SK-N-SH treated with all-trans-retinoic acid at 6 μM for 48 hours (cell line): ENCODE measurements at regions not wholly inside any gene's neighbourhood (a gene's known extent, or its start where the extent isn't known, plus 50 kb on each side); places are given as distances from the start of the nearest gene placed in this dataset.
"Not testable (repeated sequence)": the region's sequence is repeated elsewhere in the genome, so short reads cannot be mapped to it uniquely, and the experiment has no call there.

ENCODE experiments used
- ATAC-seq: fragments of 200-7000 bp; cut with Tn5 transposase; 3 replicates; pipeline ENCODE4 v1.9.1; 2020; ENCODE audit warnings: mild to moderate bottlenecking, moderate library complexity

DNA sequence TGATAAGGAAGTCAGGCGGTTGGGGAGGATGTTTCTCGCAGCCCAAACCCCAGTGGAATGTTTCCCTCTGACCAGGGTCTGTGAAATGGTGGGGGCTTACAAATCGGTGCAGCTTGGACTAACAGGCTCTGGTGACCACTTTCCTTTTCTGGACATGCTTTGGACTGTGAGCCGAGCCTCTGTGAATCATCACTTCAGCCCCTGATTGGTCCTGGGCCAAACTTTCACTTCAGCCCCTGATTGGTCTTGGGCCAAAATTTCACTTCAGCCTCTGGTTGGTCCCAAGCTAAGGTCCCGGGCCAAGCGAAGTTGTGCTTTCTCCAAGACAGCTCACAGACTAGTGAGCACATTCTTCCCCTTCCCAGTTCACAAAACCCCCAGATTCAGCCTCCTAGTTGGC is 223.7 kb upstream of the ANKRD20A1 start:
- ATAC-seq, result not testable (repeated sequence)

DNA sequence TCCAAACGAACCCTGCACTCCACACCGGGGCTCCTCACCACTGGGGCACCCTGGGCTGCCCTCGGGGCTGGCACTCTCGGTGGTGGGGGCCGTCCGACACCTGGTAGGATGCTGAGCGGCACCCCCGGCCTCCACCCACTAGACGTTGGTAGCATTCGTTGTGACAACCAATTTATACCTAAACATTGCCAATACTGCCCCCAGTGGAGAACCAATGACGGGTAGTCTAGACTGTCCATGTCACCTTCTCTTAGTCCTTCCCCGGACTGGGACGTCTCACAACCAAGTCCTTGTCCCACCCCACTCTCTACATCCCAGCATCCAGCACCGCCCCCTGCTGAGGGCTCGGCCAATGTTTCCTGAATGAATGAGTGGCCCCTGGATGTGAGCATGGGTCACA is 246.8 kb upstream of the ANKRD20A1 start:
- ATAC-seq, result peak; percentile 52; the same call in 2 of the 3 replicates

DNA sequence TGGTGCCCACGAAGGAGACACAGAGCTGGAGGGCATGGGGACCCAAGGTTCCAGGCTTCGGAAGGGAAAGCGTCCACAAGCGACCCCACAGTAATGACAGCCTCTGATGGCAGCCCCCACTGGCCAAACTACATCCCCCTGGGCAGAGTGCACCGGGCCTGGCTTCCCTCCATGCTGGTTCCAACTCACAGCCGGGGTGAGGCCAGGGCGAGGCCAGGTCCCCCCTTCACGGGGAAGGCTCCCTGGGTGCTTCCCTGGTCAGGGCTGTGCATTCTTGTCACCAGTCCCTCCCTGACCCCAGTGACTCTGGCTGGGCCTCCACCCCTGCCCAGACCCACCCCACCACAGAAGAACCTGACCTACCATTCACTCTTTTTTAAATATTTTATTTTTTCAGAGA is 248.9 kb upstream of the ANKRD20A1 start:
- ATAC-seq, result not testable (repeated sequence)

DNA sequence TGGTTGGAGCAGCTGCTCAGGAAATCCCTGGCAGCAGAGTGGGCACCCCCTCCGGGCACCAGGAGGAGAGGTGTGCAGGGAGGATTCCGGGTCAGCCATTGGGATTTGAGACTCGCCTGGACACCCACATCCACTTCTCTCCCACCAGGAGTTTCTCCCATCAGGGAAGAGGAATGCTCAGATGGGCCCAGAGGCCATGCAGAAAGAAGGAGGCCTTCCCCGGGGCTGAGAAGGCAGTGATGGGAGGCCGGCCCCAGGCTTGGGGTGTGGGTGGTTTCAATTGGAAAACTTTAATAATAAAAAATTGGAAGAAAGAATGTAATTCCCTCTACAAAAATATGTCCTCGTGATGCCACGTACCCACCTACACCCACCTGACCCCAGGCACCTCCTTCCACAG is 249.3 kb upstream of the ANKRD20A1 start:
- ATAC-seq, result not testable (repeated sequence)

DNA sequence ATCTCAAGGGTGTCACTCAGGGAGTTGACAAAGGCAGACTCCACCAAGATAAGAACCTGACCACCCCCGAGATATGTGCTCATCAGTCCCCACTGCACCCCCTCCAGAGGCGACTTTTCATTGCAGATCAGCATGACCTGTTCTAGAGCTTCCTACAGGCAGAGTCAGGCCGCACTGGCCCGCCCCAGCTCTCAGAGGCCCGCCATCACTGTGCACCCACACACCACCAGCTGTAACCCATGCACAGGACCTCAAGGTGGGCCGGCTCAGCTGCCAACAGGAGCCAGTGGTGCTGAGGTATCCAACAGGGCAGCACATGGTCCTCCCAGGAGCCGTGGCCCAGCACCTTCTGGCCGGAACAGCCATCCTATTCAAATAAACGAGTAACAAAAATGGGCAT is 253.6 kb upstream of the ANKRD20A1 start:
- ATAC-seq, result not testable (repeated sequence)

DNA sequence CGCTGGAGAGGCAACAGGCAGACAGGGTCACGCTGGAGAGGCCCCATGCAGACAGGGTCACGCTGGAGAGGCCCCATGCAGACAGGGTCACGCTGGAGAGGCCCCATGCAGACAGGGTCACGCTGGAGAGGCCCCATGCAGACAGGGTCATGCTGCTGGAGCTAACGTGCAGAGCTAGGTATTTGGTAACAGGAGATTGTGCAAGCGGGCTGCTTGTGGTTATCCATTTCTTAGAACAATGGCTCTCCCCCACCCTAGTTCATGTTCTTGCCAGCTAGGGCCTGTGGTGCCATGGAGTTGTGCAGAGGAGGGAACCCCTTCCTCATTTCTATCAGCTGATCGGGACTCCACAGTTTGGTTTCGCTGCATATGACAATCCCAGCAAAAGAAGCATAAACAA is 255.1 kb upstream of the ANKRD20A1 start:
- ATAC-seq, result not testable (repeated sequence)

DNA sequence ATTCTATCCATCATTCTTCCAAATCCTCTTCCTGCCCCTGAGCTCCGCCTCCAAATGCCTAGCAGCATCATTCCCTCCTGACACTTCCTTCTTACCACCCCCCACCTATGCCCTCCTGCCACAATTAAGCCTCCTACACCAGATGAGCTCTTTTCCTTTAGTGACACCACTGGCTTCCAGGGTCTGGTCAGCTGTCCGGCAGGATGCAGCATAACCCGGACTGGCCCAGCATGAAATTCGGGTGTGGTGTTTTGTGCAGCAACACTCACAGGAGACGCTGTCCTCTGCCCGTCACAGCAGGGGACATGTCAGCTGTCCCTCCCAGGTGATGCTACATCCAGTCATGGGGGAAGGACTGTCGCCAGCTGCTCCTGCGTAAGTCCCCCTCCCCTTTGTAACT is 266.3 kb upstream of the ANKRD20A1 start:
- not testable (repeated sequence) for ATAC-seq

DNA sequence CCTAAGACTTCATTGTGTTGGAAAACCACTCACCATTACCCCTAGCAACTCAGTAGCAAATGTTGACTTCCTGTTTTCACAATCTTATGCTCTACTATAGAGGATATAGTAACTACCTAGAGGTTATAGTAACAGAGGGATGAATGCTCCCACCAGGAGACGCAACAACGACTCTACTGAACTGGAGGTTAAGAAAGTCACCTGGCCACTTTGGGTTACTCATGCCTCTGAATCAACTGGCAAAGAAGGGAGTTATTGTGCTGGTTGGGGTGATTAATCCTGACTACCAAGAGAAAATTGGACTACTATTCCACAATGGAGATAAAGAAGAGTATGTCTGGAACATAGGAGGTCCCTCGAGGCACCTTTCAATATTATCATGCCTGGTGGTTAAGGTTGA is 302.9 kb upstream of the ANKRD20A1 start:
- not testable (repeated sequence) for ATAC-seq

DNA sequence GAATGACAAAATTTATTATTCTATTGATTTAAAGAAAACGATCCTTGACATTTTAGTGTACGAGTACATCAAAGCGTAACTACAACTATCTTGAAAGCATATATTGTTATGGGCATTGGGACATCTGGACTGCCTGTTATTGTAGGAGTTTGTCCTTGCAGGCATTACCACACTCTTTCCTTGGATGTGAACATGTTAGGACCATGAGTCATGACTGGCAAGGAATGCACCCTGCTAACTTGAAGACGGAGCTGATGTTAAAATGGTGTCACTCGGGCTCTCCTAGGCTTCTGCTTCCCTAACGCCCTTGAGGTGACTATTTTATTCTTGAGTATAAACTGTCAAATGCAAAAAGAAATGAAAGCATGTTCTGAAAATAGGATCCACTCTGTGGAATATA is 308.7 kb upstream of the ANKRD20A1 start:
- not testable (repeated sequence) for ATAC-seq

DNA sequence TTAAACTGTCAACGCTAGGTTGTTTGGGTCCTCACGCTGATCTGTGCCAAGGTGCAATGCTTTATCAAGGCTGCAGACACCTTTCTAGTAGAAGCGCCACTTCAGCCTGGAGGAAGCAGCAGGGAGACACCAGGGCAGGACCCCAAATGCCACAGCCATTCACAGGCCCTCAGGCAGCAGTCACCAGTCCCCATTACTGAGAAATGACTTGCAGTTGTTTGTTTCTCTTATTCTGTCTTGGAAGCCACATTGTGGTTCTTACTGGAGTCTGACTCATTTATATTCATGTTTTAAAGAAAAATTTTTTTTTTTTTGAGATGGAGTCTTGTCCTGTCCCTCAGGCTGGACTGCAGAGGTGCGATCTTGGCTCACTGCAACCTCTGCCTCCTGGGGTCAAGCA is 328.9 kb upstream of the ANKRD20A1 start:
- ATAC-seq, result not testable (repeated sequence)

DNA sequence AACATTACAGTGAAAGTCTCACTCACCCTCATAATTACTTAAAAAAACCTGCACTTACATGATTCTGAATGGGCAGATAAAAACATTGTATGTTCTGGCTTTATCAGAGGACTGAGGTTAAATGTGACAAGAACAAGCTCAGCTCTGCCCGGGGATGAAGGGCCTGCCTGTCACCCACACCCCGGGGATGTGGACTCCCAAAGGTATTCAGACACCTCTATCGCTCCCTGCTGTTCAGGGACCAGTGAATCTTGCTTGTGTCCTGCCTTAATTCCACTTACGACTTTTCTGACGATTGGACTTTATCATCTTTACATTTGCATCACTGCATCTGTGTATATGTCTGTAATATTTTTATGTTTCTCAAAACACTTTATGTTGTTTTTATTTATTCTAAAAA is 341.8 kb upstream of the ANKRD20A1 start:
- ATAC-seq, result not testable (repeated sequence)

DNA sequence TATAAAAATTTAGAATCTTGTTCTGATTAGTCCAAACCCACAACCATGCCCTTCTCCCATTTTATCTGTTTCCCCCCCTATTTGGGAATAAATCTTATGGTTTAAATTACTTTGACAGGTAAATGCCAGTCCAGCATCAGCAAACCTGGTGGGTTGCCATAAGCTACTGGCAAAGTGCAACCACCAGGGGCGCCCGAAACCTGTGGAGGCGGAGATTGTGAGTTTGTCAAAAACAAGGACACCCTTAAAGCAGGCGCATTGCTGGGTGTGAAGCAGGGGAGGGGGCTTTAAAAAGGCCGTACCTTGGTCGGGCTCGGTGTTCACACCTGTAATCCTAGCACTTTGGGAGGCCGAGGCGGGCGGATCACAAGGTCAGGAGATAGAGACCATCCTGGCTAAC is 344.1 kb upstream of the ANKRD20A1 start:
- not testable (repeated sequence) for ATAC-seq

DNA sequence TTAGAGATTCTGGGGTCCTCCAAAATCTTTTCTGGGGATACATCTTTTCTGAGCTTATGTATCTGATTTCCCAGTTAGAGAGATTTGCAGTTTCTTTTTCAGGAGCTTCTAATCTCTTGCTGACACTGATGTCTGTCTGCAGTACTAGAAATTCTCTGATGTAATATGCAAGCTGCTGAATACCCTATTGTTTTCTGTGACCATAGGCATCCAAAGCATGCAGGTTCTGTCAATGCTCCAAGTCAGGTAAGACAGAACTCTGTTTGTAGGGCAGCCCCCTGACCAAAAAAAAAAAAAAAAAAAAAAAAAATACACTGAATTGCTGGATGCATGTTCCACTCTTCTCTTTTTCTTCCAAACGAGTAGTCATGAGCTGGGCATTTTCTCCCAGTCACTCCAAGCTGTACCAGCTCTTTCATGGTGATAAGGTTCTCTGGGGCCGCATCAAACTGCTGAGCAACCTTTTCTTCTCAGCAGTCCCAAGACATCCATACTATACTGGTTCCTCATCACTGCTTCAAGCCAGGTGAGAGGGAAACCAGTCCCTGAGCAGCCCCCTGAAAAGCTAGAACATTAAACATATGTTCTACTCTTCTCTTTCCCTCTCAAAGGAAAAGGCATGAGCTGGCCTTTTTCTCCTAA is 354.9 kb upstream of the ANKRD20A1 start:
- not testable (repeated sequence) for ATAC-seq

DNA sequence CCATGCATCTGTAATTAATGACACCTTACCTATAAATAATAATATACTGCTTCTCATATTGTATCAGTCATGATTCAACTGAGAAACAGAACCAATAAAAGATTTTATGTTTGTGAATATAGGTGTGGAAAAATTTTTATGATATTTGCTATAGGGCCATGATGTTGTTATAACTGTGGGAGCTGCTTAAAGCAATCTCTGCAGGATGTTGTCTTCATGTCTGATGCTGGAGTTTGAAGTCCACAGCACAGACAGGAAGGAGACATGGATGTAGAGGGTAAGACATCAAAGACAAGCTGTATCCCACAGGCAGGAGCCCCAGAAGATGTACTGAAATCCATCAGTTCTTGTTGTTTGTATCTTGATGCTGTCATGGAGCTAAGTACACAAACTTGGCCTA is 366.7 kb upstream of the ANKRD20A1 start:
- not testable (repeated sequence) for ATAC-seq

DNA sequence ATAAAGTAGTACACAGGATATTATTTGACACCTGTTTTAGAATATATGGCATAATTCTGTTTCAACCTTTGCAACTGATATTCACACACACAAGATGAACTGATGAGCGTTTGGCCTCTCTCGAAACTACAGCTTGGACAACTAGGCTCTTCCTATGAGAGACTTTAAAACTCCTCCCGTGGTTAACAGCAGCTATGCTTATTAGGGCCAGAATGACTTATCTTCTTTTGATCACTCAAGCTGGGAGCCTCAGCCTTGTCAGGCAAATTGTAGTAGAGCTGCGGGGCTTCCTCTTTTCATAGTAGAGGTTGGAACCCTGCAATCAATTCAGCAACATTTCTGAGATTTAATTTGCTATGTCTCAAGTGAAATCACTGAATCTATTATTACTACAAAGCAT is 381.3 kb upstream of the ANKRD20A1 start:
- not testable (repeated sequence) for ATAC-seq

DNA sequence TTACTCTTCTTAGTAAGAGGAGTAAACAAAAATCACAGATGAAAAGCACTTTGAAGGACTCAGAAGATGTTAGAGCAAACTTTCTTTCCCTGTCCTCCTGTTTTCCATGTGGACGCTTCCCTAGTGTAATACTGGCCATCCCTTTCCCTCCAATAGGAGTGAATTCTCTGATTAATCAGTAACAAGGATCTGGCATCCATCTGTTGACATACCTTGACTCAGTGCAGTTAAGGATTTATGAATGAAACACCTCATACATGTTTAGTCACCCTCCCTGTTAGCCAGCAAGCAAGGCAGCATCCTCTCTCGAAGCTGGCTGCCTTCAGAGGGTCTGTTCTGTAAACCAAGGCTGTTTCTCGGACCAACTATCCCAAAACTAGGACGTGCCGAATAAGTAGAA is 388.0 kb upstream of the ANKRD20A1 start:
- not testable (repeated sequence) for ATAC-seq

DNA sequence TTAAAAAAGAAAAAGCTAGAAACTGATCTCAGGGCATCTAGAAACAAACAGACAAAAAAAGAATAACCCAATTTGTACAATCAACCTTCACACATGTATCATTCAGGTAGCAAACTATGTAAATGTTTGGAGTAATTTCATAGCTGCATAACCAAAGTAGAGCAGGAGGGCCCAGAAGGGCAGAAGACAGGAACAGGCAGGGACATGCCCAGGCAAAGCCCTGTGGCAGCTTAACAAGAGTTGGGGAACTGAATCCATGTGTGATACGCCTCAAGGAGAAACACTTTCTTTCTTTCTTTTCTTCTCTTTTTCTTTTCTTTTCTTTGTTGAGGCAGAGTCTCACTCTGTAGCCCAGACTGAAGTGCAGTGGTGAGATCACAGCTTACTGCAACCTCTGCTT is 390.4 kb upstream of the ANKRD20A1 start:
- not testable (repeated sequence) for ATAC-seq

DNA sequence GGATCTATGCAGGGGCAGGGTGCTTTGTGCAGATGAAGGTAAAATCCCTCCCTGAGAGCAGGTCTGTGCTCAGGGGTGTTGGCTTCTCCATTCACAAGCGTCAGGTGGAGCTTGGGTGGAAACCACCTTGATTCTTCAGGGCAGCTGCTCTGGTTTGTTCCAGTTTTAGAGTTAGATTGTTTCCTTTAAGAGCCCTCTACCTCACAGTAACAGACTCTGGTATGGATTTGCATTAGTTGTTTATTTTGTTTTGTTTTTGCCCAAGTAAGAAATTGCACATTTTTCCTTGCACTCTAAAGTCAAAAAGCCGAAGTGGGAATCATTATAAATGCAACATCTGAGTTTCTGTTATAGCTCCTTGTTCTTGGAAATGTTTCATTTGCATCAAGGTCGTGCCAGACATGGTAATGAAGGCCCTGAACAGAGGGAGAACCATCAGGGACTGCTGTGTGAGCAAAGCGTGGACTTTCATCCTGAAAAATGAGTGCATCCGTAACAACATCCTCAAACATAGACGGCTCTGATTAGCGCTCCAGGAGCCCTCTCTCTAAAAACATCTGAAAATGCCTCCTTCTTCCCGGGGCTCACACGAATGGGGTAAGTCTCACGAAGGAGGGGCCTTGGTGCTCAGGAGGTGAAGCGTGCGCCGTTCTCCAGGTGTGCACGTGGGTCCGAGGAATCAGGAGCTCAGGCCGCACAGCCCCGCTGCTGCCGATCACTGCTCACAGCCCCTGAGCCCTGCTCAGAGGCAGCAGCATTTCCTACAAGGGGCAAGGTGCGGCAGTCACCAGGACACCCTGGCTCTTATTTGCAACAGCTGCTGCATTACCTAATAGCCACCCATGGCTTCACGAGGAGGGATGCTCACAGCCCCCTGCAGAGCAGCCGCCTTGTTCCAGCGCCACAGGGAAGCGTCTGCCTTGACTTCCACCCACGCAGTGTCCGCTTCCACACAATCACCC is 396.7 kb upstream of the ANKRD20A1 start:
- not testable (repeated sequence) for ATAC-seq

DNA sequence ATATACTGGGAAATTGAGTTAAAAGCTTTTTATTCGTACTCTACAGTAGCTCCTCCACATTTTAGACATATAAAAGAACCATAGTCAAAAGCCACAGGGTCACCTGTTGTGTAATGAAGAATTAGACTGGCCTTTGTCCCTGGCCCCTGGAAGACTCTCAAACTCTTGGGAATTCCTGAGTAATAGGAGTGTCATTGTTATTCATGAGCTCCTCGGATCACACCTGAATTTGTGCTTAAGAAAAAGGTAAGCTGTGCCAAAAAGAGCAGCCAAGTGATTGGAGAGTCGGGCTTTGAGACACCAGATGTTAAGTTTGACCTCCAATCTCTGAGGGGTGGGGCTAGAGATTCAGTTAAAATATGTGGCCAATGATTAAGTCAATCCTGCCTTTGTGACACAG is 405.8 kb upstream of the ANKRD20A1 start:
- ATAC-seq, result not testable (repeated sequence)

DNA sequence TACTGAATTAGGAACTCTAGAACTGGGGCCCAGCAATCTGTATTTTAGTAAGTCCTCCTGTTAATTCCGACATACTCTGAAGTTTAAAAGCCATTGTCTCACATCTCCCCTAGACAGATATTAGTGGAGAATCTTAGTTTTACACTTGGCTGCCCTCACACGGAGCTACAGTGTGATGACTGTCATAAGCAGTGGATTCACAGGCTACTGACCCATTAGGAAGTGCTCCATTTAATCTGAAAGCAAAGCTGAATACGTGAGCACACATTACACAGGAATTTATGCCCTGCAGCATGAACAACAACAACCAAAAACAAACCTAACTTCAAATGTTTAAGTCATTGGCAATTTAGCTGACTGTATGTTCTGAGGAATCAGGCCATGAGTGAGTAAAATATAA is 416.4 kb upstream of the ANKRD20A1 start:
- not testable (repeated sequence) for ATAC-seq

DNA sequence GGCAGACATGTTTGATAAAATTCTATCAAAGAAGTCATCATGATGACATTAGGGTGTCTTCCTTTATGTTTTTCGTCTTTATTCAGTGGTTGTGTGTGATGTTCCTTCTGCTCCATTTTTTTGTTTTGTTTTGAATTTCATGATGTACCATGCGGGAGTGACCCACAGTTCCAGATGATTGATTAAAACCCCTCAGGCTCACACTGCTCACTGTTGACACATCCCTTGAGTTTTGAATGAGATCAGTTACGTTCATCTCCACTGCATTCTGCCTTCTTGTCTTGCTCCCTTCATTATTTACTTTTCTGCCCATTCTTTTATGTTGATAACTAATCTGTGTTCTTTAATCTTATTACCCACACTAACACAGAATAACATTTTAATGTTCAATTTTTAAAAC is 421.7 kb upstream of the ANKRD20A1 start:
- not testable (repeated sequence) for ATAC-seq

DNA sequence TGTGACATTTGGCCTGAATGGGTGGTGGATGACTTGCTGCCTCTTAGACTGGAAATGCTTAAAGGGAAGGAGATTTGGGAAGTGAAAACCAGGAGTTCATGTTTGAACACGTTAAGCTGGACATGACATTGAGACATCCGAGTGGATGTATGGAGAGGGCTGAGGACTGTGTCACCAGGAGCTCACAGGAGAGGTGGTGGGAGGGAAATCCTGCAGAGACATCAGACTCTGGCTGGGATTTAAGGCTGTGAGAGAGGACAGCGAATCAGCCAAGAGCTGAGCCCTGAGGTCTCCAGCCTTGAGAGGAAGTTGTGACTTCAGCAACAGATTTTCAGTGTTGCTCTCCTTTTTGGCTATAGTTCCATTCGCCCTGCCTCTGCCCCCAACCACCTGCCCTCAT is 432.5 kb upstream of the SPATA31A3 start:
- not testable (repeated sequence) for ATAC-seq

DNA sequence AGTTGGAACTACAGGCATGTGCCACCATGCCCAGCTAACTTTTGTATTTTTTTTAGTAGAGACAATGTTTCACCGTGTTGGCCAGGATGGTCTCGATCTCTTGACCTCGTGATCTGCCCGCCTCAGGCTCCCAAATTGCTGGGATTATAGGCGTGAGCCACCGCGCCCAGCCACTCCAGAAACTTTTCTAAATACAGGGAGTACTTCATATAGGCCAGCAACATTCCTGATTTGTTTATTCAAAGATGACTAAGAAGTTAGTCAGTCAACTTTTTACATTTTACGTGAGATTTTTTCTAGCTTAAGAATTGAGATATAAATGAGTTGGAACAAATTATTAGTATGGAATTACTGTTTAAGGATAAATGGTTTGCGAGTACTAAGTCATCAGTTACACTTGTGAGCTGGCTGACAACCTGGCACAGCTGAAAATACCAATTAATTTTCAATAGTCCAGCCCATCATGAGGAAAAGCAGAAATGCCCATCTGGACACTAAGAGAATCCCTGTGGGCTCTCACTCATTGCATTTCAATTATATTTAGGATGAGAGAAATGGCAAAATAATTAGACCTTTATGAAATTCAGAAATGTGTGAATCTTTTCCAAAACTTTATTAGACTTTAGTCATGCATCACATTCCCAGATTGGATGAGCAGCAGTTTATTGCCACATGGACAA is 430.8 kb upstream of the SPATA31A3 start:
- not testable (repeated sequence) for ATAC-seq
